ENCODE measurements at regions not wholly inside any gene's neighbourhood (a gene's known extent, or its start where the extent isn't known, plus 50 kb on each side); places are given as distances from the start of the nearest gene placed in this dataset.

DNA sequence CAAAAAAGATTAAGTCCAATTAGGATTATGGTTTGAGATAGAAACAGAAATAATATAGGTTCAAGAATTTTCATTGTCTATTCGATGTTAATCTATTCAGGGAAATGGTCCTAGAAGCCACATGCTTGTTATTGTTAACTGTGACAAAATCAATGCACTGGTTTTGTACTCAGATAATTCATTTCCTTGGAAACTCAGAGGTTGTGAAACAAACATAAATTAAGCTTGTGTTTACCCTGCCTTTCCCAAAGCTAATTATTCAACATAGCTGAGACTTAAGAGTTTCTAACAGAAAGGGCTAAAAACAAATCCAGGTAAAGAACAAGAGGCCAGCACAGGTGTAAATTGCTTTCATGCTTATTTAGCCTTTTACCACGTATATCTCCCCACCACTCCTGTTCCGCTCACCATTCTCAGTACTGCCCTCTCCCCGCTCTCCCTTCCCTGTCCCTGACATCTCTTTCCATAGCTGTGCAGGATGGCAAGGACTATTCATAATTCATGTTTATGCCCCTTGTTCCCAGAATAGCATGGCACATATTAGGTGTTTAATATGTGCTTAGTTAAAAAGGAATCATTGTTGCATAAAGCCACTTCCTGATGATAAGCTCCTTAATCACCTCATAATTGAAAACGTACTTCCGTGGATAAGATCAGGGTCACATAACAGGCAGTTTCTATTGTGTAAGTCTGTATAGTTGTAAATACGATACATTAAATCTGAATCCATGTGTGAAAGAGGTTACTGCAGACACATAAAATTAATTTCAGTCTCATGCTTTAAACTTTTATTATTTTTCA lies 131.8 kb upstream of the USP15 start:
- no peak for DNase-seq (ENCODE audit: low spot score)

DNA sequence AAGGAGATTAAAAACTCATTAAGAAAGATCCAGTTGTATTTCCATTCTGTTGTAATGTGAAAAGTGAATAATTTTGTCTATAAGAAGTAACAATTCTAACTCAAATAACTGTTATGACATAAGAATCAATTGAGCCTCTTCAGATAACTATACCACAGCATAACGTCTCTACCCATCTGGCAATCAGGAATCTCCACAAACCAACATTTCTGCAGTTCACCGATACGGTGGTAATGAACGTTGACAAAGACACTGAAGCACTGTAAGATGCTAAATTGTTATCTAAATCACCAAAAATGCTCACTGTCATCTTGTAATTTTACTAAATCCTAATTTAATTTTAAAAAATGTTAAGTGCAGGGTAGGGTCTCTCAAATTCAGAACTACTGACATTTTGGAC lies 130.9 kb upstream of the USP15 start:
- DNase-seq (ENCODE audit: low spot score), result no peak

GRCh38 chr12:62130402-62130801 lies 129.8 kb upstream of the USP15 start:
- no peak for DNase-seq (ENCODE audit: low spot score)

DNA sequence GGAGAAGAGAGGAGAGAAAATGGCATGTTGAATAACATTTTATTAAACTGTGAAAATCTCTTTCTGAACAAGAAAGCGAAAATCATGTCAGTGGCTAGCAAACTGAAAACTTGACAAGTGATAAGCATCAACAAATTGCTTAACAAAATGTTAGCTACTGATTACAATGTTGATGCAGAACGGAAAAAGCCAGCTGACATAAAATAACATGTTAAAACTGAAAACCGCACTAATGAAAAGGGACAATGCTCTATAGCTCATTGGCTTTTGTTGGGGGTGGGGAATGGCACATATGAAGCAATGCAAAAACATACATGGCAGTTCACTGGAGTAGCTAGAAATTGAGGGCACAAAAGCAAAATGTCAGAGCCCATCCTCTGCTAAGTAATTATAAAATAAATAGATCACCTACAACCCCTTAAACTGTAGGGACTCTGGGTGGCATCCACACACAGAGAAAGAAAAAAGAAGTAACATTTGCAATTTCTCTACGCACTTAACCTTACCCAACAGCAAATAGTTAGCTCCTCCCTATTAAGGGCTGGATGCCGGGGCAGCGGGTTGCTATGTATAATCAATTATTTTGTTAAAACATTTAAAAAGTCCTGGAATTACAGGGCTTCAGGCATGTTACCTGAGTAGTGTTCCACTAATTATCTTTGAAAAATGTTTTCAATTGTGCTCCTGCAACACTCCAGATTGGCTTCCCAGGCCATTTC lies 129.2 kb upstream of the USP15 start:
- DNase-seq (ENCODE audit: low spot score), result no peak

GRCh38 chr12:62133440-62133839 lies 126.8 kb upstream of the USP15 start:
- no peak for DNase-seq (ENCODE audit: low spot score)

DNA sequence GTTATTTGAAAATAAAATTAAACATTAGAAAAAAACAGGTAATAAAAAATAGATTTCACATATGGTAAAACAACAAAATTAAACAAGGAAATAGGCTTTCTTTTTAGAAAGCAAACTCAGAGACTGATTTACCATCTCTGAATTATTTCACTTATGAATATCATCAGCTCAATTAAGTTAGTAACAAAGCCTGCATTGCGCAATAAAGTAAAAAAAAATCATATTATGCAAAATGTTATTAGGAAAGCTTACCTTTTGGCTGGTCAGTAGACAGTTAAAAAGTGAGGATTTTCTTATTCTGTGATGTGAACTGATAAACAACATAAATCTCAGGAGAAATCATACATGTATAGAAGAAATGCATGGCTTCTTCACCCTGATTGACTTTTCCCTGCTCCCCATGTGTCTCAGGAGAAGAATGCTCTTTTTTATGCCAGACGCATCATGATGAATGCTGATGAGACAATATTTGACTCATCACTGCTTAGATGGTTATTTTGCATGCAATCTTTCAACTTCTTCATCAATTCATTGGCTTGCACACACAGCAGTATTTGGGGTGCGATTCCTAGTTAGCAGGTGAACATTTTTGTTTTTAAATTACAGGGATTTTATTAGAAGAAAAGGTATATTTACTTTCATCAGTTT lies 124.5 kb upstream of the USP15 start:
- DNase-seq (ENCODE audit: low spot score), result no peak

DNA sequence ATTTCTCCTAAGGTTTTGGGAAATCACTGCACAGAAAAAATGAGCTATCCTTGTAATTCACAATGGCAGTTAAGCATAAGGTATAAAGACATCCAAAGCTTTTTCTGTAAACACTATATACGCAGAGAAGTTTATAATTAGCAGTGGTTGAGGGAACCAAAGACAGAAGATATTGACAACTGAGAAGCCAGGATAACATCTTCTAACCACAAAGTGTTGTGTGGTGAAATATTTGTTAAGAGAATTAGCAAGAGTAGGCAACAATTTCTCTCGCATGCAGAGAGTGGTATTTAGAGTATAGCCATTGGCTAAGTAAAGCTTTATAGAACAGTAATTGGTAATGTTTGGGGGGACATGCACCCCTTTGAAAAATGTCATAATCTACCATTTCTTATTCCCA lies 123.7 kb upstream of the USP15 start:
- DNase-seq (ENCODE audit: low spot score), result no peak

GRCh38 chr12:62138527-62138926 lies 121.7 kb upstream of the USP15 start:
- no peak for DNase-seq (ENCODE audit: low spot score)

- no peak for DNase-seq (ENCODE audit: low spot score)
Observed at GRCh38 chr12:62146318-62146717, 113.9 kb upstream of the USP15 start.

DNA sequence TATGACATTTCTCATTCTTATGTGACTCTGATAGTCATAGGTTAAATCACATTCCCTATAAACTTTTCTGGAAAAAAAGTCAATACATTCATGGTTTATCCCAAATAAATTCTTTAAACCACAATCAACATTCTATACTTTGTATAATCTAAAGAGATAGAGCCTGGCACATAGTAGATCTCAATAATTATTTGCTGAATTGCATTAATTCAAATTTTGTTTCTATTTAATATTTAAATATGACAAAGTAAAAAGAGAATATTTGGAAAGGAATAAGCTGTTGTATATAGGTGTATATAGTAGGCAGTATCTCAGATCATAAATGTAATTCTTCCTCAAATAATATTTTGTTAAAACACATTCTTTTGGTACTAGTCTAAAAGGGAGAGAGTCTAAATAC lies 102.2 kb upstream of the USP15 start:
- no peak for DNase-seq (ENCODE audit: low spot score)

DNA sequence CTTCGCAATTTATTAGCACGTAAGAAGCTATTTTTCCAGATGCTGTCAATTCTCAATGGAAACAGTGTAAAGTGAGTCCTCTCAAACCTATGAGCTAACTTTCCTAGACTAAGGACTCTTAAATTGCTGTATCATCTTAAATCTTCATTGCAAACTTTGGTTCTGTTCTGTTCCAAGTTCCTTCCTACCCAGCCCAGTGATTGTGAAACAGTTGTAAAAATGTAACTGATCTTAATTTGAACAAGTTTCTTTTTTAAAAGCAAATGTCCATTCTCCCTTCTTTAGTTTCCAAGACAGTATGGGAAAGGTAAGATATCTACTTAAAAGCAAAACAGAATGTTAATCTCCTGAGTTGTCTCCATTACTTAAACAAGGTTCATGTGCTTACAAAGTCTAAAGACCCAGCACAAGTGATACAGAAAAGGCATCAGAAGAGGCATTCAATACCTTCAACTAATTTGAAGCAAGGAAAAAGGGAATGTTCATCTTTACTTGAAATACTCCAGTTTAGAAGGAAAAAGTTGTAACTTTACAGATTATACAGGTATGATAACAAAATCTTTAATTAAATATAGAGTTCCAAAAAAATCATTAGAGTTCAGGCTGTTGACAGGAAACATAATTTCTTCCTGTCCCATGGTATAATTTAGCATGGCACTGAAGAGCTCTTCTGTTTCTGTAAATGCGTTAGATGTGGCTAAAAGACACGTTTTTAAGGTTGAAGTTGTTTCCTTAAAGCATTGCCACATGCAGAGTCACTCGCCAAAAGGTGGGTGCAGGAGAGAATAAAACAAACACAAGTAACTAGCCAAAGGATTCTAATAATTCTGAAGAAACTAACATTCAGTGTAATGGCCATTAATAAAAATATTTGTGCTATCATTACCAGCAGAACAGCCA lies 101.5 kb upstream of the USP15 start:
- DNase-seq (ENCODE audit: low spot score), result no peak

DNA sequence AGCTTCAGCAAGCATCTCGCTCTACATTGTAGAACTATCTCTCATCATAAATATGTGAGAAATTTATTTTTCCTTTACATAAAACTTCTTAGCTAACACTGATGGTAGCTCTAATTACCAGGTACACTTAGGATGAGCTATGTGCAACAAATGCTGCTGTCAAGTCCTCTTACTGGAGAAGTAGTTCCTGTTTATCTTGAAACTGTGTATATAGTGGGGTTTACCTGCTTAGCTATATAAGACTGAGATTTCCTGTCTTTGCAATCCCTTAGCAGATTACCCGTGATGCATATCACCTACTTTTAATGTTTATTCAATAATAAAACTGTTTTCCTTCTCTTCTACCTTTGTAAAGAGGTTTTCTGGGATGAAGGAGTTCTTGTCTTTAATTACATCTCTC lies 98.0 kb upstream of the USP15 start:
- DNase-seq (ENCODE audit: low spot score), result no peak

DNA sequence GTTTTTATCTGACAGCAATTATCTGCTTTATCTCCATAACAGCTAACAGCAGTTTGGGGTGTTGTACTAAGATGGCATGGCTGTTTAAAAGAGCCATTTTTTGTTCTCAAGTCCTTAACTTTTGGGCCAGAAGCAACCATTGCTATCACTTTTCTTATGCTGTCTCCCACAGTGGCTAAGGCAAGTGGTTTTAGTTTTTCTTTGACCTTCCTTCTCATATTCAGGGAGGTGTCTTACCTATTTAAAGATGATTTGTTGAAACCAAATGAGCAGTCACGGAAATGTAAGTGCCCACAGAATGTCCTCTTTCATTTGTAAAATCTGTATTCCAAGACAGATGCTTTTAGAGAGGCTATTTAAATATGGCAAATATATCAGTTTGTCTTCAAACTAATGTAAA lies 96.8 kb upstream of the USP15 start:
- DNase-seq (ENCODE audit: low spot score), result no peak

DNA sequence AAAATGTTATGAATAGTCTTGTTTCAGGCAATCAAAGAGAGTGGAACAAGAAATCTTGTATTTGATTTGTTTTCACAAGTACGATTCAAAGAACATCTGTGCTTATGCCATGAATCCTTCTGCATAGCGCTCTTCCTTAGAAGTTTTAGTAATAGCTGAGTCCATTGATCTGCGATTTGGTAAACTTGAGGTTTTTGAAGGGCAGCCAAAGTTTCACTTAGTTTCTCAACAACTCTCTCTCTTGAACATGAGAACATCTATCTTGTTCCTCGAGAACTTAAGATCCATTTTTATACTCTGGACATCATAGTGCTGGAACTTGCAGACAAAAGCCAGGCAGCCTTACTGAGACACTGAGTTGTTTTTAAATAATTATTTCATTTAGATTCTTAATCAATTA lies 96.2 kb upstream of the USP15 start:
- no peak for DNase-seq (ENCODE audit: low spot score)

DNA sequence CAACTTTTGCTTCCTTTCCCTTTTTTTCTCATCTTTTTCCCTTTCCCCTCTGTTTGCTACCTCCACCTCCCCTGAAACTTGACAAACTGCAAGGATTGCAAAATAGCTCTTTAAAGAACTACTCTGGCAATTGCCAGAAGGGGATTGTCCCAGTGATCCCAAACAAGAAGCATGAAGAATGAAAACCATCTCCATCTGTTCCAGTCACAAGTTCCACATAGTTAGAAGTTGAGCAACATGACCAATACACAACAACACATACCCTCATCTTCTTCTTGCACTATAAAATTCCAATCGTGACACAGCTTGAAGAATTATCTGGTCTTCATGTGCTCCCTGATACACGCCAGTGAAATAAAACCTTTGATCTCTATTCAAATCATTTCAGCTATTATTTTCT lies 93.7 kb upstream of the USP15 start:
- DNase-seq (ENCODE audit: low spot score), result no peak

GRCh38 chr12:62168411-62168810 lies 91.8 kb upstream of the USP15 start:
- no peak for DNase-seq (ENCODE audit: low spot score)

GRCh38 chr12:62170241-62170640 lies 90.0 kb upstream of the USP15 start:
- DNase-seq (ENCODE audit: low spot score), result no peak

DNA sequence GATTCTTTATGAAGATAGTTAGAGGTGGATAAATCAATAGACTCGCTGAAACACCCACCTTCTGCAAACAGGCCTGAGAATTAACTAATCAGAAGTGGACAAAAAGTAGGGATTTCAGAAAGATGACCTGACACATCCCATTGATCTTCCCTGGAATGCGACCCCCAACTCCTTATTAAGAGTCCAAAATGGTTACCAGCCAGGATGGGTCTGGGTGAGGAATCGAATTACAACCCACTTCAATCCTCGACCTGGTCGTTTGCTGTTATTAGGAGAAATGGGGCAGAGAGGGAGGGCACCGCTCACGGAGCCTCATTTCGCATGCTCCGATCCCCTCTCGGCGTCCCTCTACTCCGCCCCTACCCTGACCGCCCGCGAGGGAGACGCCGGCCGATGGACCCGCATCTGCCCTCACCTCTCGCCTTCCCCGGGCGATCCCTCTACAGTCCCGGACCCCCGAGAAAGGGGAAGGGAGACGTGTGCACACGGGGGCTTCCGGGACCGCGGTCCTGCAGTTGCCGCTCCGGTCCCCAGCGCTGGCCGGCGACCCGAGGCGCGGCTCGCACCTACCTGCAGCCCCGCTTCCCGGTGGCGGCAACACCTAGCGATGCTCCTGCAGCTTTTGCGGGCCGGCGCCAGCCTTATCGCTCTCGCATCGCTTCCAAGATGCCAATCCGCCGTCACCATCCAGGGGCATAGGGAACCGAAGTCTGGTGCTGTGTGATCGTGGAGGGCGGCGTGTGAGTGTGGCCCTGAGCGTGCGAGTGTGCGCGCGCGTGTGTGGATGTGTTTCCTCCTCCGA lies 69.3 kb upstream of the USP15 start:
- no peak for DNase-seq (ENCODE audit: low spot score)

DNA sequence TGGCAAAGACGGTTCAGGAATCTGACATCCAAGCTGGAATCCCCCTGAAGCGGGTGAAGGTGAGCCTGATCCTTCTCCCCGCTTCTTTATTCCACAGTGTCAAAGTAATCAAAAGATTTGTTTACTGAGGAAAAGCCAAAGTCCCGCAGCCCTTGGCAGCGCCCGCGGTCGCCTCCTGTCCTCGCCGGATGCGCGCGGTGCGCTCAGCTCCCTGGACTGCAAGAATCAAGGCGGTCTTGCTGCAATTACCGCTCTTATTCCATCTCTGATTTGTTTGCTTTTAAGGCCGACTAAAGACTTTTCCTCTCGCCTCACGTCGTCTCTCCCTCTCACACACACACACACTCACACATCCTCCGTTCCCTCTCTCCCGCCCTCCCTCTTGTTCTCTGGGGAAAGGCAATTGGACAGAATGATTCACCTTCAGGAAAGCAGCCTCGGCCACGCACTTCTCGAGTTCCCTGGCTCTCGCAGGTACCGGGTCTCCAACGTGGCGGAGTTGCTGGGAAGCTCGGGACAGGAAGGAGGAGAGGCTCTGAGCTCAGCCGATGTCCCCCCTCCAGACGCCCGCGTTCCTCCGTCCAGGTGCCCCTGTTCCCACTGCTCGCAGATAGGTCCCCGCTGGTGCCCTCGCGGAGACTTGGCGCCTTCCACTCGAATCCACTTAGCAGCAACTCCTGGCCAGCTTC lies 68.6 kb upstream of the USP15 start:
- DNase-seq (ENCODE audit: low spot score), result no peak

DNA sequence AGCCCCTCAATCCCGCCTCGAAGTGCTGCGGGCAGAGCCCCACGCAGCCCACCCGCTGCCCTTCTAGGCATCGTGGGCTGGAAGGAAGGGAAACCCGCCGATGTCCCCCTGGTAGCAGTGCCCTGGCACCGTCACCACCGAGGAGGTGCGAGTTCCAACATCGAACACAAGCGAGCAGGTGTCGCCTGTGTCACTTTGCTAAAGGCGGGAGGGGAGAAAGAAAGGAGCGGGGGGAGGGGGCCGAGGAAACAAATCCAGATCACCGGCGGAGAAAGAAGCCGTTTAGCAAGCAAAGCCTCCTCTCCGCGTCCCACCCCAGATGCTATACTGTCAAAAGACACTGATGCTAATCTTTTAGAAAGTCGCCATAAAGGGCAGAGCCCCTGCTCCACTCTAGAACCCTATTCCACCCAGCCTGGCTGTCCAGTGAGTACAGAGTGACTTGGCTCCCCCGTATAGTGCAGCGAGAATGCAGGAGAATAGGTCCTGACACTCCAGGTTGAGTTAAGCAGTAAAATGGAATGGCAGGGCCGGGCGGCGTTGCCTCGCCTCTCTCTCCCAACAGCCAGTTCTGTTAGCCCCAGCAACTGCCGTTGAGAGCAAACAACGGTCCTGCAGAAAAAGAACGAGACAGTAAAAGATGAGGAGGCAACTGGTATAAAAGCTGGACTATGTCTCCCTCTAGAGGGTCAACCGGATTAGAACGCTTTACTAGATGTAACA lies 67.9 kb upstream of the USP15 start:
- DNase-seq (ENCODE audit: low spot score), result peak; percentile 89

Measured in HuH-7 (cell line).